ENCODE measurements at regions not wholly inside any gene's neighbourhood (a gene's known extent, or its start where the extent isn't known, plus 50 kb on each side); places are given as distances from the start of the nearest gene placed in this dataset.
A peak's percentile ranks its signal among the peaks of the same experiment; 100 is the strongest.

- no peak for DNase-seq
Observed at GRCh38 chr18:22865354-22866116, 67.6 kb upstream of the RBBP8 start.

- DNase-seq, result no peak
Observed at GRCh38 chr18:22868831-22869230, 64.3 kb upstream of the RBBP8 start.

- peak; percentile 3 for DNase-seq
Observed at GRCh38 chr18:22871809-22872525, 61.2 kb upstream of the RBBP8 start.

GRCh38 chr18:22872900-22873537, 60.1 kb upstream of the RBBP8 start:
- no peak for DNase-seq

GRCh38 chr18:22879293-22879692, 53.8 kb upstream of the RBBP8 start:
- no peak for DNase-seq

- no peak for DNase-seq
Observed at GRCh38 chr18:22882084-22882483, 51.0 kb upstream of the RBBP8 start.

GRCh38 chr18:22883179-22883578, 49.9 kb upstream of the RBBP8 start:
- DNase-seq, result no peak

Measured in fibroblast of skin of scalp (primary cell).